NCI-H1048 (cell line): ENCODE measurements at regions not wholly inside any gene's neighbourhood (a gene's known extent, or its start where the extent isn't known, plus 50 kb on each side); places are given as distances from the start of the nearest gene placed in this dataset.

Experiments used
- DNase-seq: peaks from one replicate; lab custom pipeline; 2025; lab: John Stamatoyannopoulos, UW

- DNase-seq, result no peak
Observed at GRCh38 chr1:82578086-82578726, 777.5 kb downstream of the ADGRL2 start.

GRCh38 chr1:82567348-82567747 lies 766.6 kb downstream of the ADGRL2 start:
- no peak for DNase-seq

GRCh38 chr1:82565546-82565945 lies 764.8 kb downstream of the ADGRL2 start:
- no peak for DNase-seq

GRCh38 chr1:82565146-82565545 lies 764.4 kb downstream of the ADGRL2 start:
- no peak for DNase-seq

- no peak for DNase-seq
Observed at GRCh38 chr1:82564333-82564732, 763.6 kb downstream of the ADGRL2 start.

- no peak for DNase-seq
Observed at GRCh38 chr1:82562448-82562847, 761.7 kb downstream of the ADGRL2 start.

GRCh38 chr1:82560566-82560965 lies 759.8 kb downstream of the ADGRL2 start:
- no peak for DNase-seq

GRCh38 chr1:82555501-82555900 lies 754.8 kb downstream of the ADGRL2 start:
- DNase-seq, result no peak

- DNase-seq, result no peak
Observed at GRCh38 chr1:82549841-82550240, 749.1 kb downstream of the ADGRL2 start.

GRCh38 chr1:82542766-82543165 lies 742.0 kb downstream of the ADGRL2 start:
- no peak for DNase-seq

- DNase-seq, result no peak
Observed at GRCh38 chr1:82542141-82542540, 741.4 kb downstream of the ADGRL2 start.

- DNase-seq, result no peak
Observed at GRCh38 chr1:82540006-82540405, 739.3 kb downstream of the ADGRL2 start.

GRCh38 chr1:82538876-82539275 lies 738.1 kb downstream of the ADGRL2 start:
- no peak for DNase-seq

GRCh38 chr1:82534996-82535395 lies 734.3 kb downstream of the ADGRL2 start:
- DNase-seq, result no peak

- no peak for DNase-seq
Observed at GRCh38 chr1:82525378-82525777, 724.6 kb downstream of the ADGRL2 start.

- no peak for DNase-seq
Observed at GRCh38 chr1:82520611-82521010, 719.9 kb downstream of the ADGRL2 start.

- no peak for DNase-seq
Observed at GRCh38 chr1:82517586-82517985, 716.9 kb downstream of the ADGRL2 start.

- DNase-seq, result no peak
Observed at GRCh38 chr1:82515650-82516049, 714.9 kb downstream of the ADGRL2 start.

- no peak for DNase-seq
Observed at GRCh38 chr1:82511441-82511840, 710.7 kb downstream of the ADGRL2 start.

- DNase-seq, result no peak
Observed at GRCh38 chr1:82510431-82510830, 709.7 kb downstream of the ADGRL2 start.

GRCh38 chr1:82507011-82507410 lies 706.3 kb downstream of the ADGRL2 start:
- DNase-seq, result no peak

GRCh38 chr1:82503822-82504221 lies 703.1 kb downstream of the ADGRL2 start:
- DNase-seq, result no peak

- DNase-seq, result no peak
Observed at GRCh38 chr1:82499022-82499421, 698.3 kb downstream of the ADGRL2 start.

- DNase-seq, result no peak
Observed at GRCh38 chr1:82494117-82494516, 693.4 kb downstream of the ADGRL2 start.

GRCh38 chr1:82492159-82492558 lies 691.4 kb downstream of the ADGRL2 start:
- DNase-seq, result no peak
